GM18511 (cell line): ENCODE measurements at regions not wholly inside any gene's neighbourhood (a gene's known extent, or its start where the extent isn't known, plus 50 kb on each side); places are given as distances from the start of the nearest gene placed in this dataset.

ENCODE experiments used
- ATAC-seq: cut with Tn5 transposase; IDR thresholded peaks from one replicate; pipeline ENCODE4 v1.9.1; 2021; ENCODE audit warnings: mild to moderate bottlenecking, moderate library complexity; ENCODE audit not compliant: unreplicated experiment

DNA sequence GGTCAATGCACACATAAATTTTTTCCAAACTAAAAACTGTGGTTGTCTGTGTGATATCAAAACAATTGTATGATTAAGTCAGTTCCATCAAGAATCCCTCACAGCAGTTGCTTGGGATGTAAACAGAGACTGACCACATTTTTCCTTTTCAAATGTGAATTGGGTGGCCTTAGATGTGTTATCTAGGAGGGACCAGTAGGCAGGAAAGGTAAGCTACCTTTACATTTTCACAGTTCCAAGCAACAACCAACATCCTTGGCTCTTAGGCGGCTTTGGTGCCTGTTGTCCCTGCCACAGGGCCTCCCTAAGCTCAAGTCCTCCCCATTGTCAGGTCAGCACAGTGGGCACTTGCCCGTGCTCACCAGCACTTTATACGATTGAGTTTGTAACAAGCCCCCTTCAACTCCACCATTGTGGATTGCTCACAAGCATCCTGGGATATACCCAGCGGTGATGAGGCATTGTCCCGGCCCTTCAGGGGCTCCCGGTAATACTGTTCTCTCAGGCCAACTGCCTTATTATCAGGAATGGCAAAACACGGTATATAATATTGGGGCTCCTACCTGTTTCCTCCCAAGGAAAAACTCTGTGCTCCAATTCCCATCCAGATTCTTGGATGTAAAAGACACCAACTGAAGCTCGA, 114.9 kb upstream of the ANKRD1 start:
- ATAC-seq, result no peak

DNA sequence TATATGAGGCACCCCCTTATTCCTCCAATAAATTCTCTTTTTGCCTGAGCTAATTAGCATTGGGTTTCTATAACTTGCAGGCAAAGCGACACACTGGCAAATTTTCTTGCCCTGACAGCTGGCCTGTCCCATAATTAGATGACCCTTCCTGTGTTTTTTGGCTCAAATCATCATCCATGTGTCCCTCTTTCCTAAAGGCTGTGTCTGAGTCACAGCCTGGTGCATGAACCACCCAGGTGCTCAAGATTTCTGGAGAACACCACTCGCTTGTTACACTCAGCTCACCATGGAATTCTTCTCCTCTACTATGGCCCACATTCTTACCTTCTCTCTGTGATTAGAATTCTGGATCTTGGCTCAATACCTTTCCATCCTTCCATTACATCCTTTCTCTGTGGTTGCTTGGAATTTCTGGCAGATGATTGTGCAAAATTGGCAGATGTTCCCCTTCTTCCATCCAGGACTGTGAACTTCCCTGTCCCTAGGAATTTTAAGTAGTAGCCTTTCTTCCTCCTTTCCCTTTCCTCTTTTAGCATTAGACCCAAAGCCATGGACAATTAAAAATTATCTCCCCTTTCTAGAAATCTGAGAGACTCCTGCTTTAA, 116.0 kb upstream of the ANKRD1 start:
- no peak for ATAC-seq

DNA sequence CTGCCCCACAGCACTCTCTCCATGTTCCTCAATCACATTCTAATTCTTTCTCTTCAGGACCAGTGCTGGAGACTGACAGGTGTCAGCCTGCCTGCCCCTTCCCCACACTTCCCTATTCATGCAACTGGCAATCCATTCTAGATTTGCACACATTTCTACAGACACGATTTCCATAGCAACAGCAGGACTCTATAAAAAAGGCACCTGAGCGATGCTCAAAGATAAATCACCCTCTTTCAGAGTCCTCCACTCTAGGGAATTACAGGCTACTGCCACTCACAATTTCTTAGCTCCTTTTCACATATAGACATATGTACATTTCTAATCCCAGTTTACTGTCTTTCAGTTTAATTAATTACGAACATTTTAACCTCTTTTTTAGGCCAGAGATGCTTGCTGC, 118.1 kb upstream of the ANKRD1 start:
- no peak for ATAC-seq

DNA sequence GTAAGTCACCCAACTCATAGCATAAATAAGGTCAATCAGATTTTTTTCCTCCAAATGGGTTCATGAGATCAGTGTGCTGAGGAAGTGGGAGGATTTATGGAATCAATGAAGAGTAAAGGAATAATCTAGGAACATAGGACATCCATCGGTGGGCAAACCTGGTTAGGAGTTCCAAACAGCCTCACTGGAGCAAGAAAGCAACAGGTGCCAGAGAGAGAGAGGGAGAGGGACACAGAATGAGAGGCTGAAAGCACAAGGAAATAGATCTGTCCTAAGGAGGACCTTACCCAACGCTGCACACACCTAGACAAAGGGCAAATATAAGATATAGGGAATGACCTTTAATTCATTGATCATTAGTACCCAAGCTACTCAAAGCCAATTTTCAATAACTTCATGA, 119.5 kb upstream of the ANKRD1 start:
- no peak for ATAC-seq

DNA sequence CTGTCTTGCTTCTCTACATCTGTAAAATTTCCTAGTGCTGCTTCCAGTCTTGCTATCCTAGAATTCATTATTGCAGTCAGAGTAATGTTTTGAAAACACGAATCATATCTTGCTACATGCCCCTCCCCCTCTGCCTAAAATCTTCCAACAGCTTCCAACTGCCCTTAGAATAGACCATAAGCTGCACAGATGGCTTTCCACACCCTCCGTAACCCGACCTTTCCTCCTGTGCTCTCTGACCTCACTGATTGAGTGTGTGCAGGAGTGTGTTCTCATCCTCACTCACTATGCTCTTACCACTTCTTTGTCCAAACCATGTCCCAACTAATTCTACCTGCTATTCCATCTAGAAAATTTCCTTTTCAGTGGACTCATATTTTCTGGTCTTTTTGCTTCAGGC, 121.2 kb upstream of the ANKRD1 start:
- ATAC-seq, result no peak

DNA sequence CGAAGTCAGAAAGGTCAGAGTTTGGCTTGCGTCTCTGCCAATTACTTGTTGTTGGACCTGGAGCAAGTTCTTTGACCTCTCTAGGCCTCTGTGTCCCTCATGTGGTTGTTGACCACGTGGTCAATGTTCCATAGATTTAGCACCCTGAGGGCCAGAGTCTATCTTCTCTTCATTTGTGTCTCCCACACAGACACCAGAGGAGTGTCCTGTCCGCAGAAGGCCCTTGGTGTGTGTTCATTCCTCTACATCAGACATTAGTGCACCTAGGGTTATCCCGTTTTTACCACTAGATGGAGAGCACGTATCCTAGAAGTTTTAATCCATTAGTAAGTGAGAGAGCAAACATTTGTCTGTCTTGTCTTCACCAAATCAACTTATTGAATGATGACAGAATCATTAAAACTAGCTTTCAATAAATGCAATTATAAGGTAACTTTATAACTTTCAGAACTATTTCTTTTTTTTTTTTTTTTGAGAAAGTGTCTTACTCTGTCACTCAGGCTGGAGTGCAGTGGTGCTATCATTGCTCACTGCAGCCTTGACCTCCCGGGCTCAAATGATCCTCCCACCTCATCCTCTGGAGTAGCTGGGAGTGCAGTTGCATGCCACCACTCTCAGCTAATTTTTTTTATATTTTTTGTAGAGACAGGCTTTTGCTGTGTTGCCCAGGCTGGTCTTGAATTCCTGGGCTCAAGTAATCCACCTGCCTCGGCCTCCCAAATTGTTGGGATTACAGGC, 122.5 kb upstream of the ANKRD1 start:
- ATAC-seq, result no peak

DNA sequence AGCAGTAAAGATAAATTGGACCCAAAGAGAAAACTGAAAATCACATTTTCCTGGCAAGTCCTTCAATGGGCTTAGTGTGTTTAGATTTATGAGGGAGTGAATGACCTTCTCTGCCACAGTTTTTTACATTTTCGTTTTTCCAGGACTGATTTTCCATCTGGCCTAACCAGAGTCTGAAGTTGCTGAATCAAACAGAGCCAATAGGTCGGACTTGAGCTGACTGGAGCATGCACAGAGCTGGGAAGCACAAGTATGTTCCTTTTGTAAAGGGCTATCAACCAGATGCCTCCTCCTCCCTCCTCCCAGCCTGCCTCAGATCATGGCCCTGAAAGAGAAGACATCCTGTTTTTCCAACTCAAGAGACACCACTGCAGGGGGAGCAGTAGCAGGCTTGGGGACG, 126.0 kb upstream of the ANKRD1 start:
- ATAC-seq, result no peak

DNA sequence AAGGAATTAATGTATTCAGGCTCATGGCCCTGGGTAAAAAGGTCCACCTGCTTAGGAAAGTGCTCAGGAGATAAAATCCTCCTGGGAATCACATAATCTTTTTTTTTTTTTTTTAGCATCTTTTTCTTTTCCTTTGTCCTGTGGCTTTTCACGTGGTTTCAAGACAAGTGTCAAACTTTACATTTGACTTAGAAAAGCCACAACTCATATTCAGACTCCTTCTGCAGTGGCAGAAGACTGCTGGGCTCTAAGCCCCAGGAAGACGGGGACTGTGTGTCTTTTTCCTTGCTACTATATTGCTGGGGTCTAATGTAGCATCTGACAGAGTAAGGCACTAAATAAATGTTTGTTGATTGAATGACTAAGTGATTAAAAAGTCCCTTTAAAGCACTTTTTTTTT, 127.5 kb upstream of the ANKRD1 start:
- ATAC-seq, result no peak

DNA sequence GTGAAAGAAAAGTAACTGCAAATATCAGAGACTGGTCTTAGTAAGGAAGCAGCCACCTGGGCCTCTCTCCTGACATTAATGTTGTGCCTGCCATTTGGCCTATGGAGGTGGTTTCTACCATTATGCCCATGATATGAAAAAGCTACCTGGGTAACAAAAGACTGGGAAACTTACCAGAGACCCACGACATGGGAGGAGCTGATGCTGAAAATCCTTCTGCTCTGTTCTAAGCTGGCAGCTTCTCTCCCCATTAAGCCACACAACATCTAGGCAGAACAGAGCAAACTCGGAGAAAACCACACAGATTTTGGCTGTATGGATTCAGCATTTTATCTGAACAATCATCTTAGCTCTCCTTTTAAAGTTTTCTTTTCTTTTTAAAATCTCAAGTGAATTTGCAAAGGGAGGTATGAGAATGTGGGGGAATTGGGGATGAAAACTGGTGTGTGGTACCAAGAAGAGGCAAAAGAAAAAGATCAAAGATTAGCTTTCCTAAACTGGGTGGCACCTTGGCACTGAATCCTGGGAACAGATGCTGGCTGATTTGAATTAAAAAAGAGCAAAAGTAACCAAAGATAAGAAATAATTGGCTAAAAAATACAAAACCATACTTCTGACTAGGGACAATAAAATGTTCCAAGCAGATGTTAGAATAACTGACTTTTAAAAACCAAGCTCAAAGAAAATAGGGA, 128.6 kb upstream of the ANKRD1 start:
- ATAC-seq, result no peak

DNA sequence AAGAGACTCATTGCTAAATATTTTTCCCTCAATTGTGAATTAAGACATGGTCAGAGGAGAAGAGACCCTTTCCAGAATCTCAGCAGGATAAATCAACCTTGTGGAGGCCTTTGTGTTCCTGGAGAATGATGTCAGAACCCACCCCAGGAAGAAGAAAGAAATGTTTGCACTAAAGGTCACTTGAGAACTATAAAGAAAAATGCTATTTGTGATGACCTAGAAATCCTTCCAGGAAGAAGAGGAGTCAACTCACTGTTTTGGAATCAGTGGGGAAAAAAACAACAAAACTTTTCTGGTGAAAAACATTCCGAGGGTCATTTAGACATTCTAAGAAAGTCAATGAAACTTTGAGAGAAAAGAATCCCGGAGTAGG, 129.1 kb upstream of the ANKRD1 start:
- ATAC-seq, result no peak

DNA sequence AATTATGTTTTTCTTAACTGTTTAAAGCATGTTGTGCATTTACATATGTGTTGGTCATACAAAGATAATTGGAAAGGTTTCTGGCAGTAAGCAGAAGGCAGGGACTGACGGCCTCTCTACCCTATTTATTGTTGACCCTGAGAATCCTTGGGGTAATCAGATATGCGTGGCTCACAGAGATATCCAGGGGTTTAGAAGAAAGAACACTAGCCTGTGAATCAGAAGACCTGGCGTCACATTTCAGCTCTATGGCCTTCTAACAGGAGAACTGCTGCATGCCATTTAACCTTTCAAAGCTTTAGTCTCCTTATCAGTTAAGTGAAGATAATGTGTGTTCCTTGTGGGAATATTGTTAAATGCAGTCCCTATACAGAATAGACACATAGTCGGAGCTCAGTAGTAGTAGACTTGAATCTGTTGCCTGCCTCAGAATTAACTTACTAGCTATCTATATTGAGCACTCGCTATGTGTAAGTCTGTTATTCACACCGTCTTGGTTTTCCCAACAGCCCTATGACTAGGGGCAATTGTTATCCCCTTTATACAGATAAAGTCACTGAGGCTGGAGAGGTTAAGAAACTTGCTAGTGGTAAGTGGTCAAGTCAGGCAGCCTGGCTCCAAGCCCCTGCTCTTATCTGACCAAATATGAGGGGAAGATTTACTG, 129.6 kb upstream of the ANKRD1 start:
- ATAC-seq, result no peak

DNA sequence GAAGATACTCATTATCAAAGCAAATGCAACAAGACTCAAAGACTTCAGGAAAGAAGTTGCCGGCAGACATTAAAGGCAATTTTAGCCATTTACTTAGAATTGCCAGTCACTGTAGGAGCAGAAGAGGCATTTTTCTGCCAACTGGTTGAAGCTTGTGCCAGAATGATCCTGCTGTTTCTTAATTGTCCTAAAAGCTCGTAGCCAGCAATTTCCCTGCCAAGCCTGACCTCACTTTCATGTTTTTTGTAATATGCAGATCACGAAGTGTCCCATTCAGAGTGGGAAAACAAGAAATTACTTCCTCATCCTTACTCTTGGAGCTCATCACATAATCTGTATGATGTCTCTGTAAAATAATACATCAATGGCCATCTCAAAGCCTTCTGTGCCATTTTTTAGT, 130.9 kb upstream of the ANKRD1 start:
- no peak for ATAC-seq

DNA sequence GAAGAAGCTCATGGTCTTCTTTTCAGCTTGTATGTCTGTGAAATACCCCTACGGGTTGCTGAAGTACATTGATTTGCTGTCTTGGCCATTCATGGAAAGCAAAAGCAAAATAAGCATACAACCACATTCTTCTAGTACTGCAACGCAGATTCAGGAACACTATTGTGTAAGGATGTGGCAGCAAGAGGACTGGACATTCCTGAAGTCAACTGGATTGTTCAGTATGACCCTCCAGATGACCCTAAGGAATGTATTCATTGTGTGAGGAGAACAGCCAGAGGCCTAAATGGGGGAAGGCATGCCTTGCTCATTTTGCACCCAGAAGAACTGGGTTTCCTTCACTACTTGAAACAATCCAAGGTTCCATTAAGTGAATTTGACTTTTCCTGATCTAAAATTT, 133.4 kb upstream of the ANKRD1 start:
- no peak for ATAC-seq

DNA sequence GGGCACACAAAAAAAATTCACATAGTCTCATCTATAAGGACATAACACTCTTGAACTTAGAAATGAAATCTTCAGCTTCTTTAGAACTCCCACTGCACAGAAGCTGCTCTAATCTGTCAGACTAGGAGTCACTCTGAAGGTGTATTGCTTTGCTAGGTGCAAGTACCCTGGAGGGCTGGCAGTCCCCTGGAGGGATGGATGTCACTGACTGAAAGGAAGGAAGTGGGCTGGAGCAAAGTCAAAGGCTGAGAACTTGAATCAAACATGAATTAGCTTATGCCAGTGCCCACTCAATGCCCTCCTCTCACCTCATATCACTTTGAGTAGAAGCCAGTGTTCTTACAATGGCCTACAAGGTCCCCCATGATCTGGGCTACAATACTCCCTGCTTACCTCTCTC, 140.3 kb upstream of the ANKRD1 start:
- no peak for ATAC-seq

DNA sequence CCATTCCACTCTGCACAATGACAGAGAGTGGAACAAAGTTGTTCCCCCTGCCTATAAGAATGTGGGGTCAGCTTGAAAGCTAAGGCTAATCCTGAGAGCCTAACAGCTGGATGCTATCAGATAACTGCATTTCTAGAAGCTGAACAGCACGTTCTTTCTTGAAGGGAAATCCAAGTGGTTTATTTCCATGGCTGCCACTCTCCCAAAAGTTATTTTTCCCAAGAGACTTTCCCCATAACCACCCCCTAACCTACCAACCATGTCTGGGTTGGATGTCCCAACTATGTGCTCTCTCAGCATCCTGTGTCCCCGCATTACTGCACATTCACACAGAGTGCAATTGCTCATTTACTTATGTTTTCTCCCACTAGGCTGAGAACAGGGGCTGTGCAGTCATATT, 140.7 kb upstream of the ANKRD1 start:
- ATAC-seq, result no peak

DNA sequence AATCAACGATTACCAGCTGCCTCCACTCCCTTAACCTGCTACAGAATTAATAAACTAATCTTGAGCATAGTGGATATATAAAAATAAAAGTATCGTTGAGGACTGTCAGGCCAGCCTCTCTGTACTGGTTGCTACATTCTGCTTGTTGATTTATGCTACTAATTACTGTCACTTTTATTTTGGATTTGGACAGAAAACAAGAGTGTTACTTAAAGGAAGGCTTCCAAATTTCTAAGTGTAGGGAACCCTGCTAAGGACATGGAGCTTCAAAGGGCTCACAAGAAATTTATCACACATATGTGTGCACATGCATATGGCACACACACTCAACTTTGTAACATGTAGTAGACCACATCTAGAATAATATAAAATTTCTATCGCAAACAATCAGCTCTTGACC, 141.2 kb upstream of the ANKRD1 start:
- ATAC-seq, result no peak

DNA sequence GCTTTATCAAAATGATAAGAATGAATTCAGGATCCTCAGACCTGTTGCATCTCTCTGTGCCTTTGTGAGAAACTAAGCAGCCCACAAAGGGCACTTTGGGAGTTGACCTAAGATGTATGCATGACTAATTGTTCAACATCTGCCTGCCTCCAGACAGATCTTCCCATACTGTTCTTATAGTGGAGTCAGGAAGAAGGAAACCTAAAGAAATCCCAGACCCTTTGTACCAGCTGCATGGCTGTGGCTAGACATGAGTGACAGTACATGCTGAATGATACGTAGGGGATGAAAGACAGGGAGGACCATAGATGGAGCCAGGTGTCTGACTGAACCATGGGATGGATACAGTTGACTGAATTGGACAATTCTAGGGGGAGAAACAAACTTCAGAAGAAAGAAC, 148.7 kb upstream of the PCGF5 start:
- no peak for ATAC-seq

DNA sequence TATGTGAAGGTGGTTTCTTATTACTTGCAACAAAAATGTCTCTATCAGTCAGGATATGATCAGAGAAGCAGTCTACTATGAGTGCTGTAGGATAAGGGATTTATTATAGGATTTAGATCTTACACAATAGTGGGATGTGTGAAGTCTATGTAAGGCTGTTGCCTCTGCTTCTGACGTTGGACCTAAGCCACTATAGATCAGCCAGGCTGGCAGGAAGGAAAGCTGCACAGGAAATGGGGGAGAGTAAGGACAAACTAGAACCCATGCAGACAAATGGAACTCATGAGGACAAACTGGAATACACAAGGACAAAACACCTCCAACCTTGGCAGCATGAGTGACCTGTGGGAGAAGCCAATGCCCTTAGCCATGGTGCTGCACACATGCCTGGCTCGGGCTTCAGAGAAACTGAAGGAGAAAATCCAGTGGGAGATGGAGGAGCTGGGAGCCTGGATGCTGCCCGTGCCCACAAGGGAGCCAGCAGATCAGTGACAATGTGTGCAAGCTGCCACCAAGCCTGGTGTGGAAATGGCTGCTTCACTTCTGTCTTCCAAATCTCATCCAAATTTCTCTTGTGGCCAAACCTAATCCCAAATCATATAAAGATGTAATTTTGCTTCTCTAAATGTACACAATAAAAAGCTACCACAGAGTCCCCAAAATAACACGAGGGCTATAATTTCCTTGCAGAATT, 147.0 kb upstream of the PCGF5 start:
- ATAC-seq, result no peak

DNA sequence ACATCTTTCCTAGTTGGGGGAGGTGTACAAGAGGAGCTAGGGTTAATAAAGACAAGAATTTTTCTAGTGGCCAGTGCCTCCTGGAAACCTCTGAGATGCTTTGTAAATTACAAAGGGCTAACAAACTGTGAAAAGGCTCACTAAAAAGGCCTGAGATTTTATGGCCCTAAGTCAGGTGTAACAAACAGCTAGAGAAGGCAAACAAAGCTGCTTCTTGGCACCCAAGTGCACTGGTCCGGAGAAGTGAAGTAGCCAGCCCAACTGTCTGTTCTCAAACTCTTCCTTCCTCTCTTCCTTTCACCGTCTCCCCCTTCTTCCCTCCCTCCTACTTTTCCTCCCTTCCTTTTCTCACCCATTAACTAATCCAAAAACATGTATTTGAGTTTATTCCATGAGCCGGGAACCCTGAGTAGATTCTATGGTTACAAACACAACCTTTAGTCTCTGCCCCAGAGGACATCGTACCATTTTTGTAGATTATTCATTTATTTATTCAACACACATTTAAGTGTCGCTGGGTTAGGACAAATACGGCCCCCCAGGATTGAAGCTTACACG, 143.4 kb upstream of the PCGF5 start:
- ATAC-seq, result no peak

DNA sequence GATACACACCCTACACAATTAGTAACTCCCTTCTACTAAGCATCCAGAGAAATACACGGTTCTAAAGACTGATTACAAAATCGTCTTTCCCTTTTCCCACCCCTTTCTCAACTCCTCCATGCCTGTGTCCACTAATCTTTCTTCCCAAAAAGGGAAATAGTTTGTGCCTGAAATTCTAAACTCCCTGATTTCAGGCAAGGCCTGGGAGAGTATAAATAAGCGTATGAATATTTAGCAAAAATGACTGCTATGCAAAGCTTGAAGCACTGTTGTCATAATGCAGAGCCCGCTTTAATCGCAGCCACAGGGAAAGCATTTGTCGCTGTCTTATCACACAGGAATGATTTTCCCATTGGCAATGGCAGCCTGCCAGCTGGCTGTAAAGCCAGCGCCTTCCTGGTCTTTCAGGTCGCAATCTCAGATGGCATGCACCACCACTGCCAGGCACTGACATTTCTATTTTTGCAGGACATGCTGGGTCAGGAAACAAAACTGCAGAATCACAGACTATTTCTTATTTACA, 142.9 kb upstream of the PCGF5 start:
- ATAC-seq, result no peak
